H1 (cell line): ENCODE measurements at regions not wholly inside any gene's neighbourhood (a gene's known extent, or its start where the extent isn't known, plus 50 kb on each side); places are given as distances from the start of the nearest gene placed in this dataset.
A peak's percentile ranks its signal among the peaks of the same experiment; 100 is the strongest.

Source experiments
- CTCF ChIA-PET: fragments of 300-600 bp; sonication (Branson Sonifier 250); formaldehyde crosslinking; loops from one replicate; lab custom pipeline; 2021; ENCODE audit not compliant: partially characterized antibody; lab: Charles Lee
- POLR2A ChIA-PET: fragments of 300-600 bp; sonication (Branson Sonifier 250); formaldehyde crosslinking; loops from one replicate; lab custom pipeline; 2021; ENCODE audit warnings: inconsistent platforms; ENCODE audit not compliant: partially characterized antibody; lab: Charles Lee
- DNase-seq, 2 experiments: peaks; one replicate each; pipeline versions ENCODE4 v3.0.0 to v3.0.0-alpha.2; 2010 to 2022; ENCODE audit warnings: low spot score in 2 of 2, low read depth in 1 of 2, mixed read lengths in 1 of 2
- FAIRE-seq: peaks from 2 replicates; lab custom pipeline; 2011; peaks lifted over from hg19 to GRCh38; lab: Jason Lieb, UNC
- H2AFZ ChIP-seq: 2 replicates; pipeline ENCODE4 v1.8.1; 2012; ENCODE audit warnings: low read length, inconsistent platforms
- H2AK5ac ChIP-seq: 2 replicates; pipeline ENCODE4 v1.6.1; 2013; ENCODE audit warnings: low read depth, low read length
- H2BK120ac ChIP-seq: replicated peaks from 2 replicates; pipeline ENCODE3; 2013; ENCODE audit warnings: low read depth, low read length, inconsistent platforms
- H2BK12ac ChIP-seq: 2 replicates; pipeline ENCODE4 v1.6.1; 2013; ENCODE audit warnings: low read depth, low read length
- H2BK15ac ChIP-seq: 2 replicates; pipeline ENCODE4 v1.6.1; 2013; ENCODE audit warnings: low read length
- H2BK20ac ChIP-seq: 2 replicates; pipeline ENCODE4 v1.6.1; 2013; ENCODE audit warnings: low read length
- H2BK5ac ChIP-seq: 2 replicates; pipeline ENCODE4 v1.6.1; 2013; ENCODE audit warnings: low read depth, low read length
- H3K14ac ChIP-seq: 2 replicates; pipeline ENCODE4 v1.6.1; 2013; ENCODE audit warnings: inconsistent platforms; ENCODE audit not compliant: insufficient read length
- H3K18ac ChIP-seq: 2 replicates; pipeline ENCODE4 v1.6.1; 2013; ENCODE audit warnings: low read length; ENCODE audit errors: extremely low read depth
- H3K23ac ChIP-seq: 2 replicates; pipeline ENCODE4 v1.6.1; 2013; ENCODE audit warnings: inconsistent platforms; ENCODE audit not compliant: insufficient read length
- H3K23me2 ChIP-seq: 2 replicates; pipeline ENCODE4 v1.6.1; 2013; ENCODE audit warnings: low read depth, low read length
- H3K27ac ChIP-seq: 2 replicates; pipeline ENCODE4 v1.6.1; 2011; ENCODE audit warnings: low read depth, low read length, inconsistent platforms
- H3K27me3 ChIP-seq, 4 experiments: replicated peaks in 1 of 4; 1 replicate in 1 of 4; 2 replicates in 3 of 4; pipeline versions ENCODE4 v1.6.1 to v1.8.1; 2011 to 2013; ENCODE audit warnings: low read length in 3 of 4, mild to moderate bottlenecking in 3 of 4, inconsistent platforms in 2 of 4, mixed read lengths in 2 of 4, moderate library complexity in 1 of 4; ENCODE audit not compliant: control insufficient read depth in 3 of 4, insufficient read depth in 3 of 4; ENCODE audit errors: extremely low read depth in 1 of 4
- H3K36me3 ChIP-seq, 4 experiments: 2 replicates each; pipeline versions ENCODE4 v1.6.1 to v1.8.1; 2011 to 2013; ENCODE audit warnings: mild to moderate bottlenecking in 4 of 4, low read length in 3 of 4, moderate library complexity in 2 of 4, control low read depth in 1 of 4, inconsistent platforms in 1 of 4; ENCODE audit not compliant: insufficient read depth in 4 of 4, control insufficient read depth in 2 of 4
- H3K4ac ChIP-seq: replicated peaks from 2 replicates; pipeline ENCODE3; 2013; ENCODE audit warnings: low read length, low read depth, mixed read lengths, inconsistent platforms; ENCODE audit not compliant: insufficient read length
- H3K4me1 ChIP-seq, 4 experiments: replicated peaks in 1 of 4; 1 replicate in 1 of 4; 2 replicates in 3 of 4; pipeline versions ENCODE4 v1.6.1 to v1.8.1; 2011 to 2013; ENCODE audit warnings: low read length in 3 of 4, inconsistent platforms in 2 of 4, mixed read lengths in 1 of 4; ENCODE audit not compliant: insufficient read depth in 4 of 4, control insufficient read depth in 3 of 4
- H3K4me2 ChIP-seq, 2 experiments: 2 replicates each; pipeline versions ENCODE4 v1.6.1 to v1.8.1; 2011 to 2013; ENCODE audit warnings: low read depth in 2 of 2, low read length in 2 of 2, control low read depth in 1 of 2, inconsistent platforms in 1 of 2, mild to moderate bottlenecking in 1 of 2; ENCODE audit not compliant: insufficient read depth in 1 of 2
- H3K4me3 ChIP-seq, 4 experiments: fragments of 200-600, 300-600 bp in 1 of 4; sonication (generic), shearing (Covaris generic), sonication (Bioruptor Twin) in 1 of 4; 2 replicates each; pipeline versions ENCODE4 v1.5.1 to v1.8.1; 2011 to 2016; ENCODE audit warnings: low read length in 4 of 4, low read depth in 3 of 4, control low read depth in 2 of 4, inconsistent platforms in 2 of 4, mild to moderate bottlenecking in 2 of 4, mixed read lengths in 1 of 4, moderate library complexity in 1 of 4; ENCODE audit not compliant: insufficient read depth in 2 of 4; ENCODE audit errors: extremely low read depth in 1 of 4
- H3K56ac ChIP-seq: replicated peaks from 2 replicates; pipeline ENCODE3; 2013; ENCODE audit warnings: low read depth, mild to moderate bottlenecking, mixed read lengths, low read length, inconsistent platforms; ENCODE audit not compliant: insufficient read length
- H3K79me1 ChIP-seq: 2 replicates; pipeline ENCODE4 v1.6.1; 2013; ENCODE audit warnings: low read depth, low read length, control low read depth
- H3K79me2 ChIP-seq, 2 experiments: 2 replicates each; pipeline versions ENCODE4 v1.6.1 to v1.8.1; 2012 to 2013; ENCODE audit warnings: low read length in 2 of 2, mild to moderate bottlenecking in 2 of 2, inconsistent platforms in 1 of 2; ENCODE audit not compliant: insufficient read depth in 2 of 2, control insufficient read depth in 1 of 2
- H3K9ac ChIP-seq, 4 experiments: replicated peaks in 1 of 4; 1 replicate in 1 of 4; 2 replicates in 3 of 4; pipeline versions ENCODE4 v1.6.1 to v1.8.1; 2011 to 2013; ENCODE audit warnings: low read depth in 3 of 4, low read length in 3 of 4, control low read depth in 2 of 4, mild to moderate bottlenecking in 2 of 4, moderate library complexity in 2 of 4, inconsistent platforms in 1 of 4; ENCODE audit errors: extremely low read depth in 1 of 4
- H3K9me3 ChIP-seq, 2 experiments: 2 replicates each; pipeline versions ENCODE4 v1.6.1 to v1.8.1; 2012 to 2013; ENCODE audit warnings: mild to moderate bottlenecking in 2 of 2, moderate library complexity in 2 of 2, control low read depth in 1 of 2, inconsistent platforms in 1 of 2, low read depth in 1 of 2, low read length in 1 of 2, mixed read lengths in 1 of 2; ENCODE audit not compliant: insufficient read depth in 2 of 2
- H4K20me1 ChIP-seq, 2 experiments: replicated peaks in 1 of 2; 2 replicates each; pipeline versions ENCODE3 to v1.8.1; 2011 to 2013; ENCODE audit warnings: inconsistent platforms in 2 of 2, low read length in 2 of 2, mild to moderate bottlenecking in 1 of 2; ENCODE audit not compliant: insufficient read depth in 2 of 2, control insufficient read depth in 1 of 2
- H4K5ac ChIP-seq: 2 replicates; pipeline ENCODE4 v1.6.1; 2013; ENCODE audit warnings: low read length, low read depth, mixed read lengths, inconsistent platforms; ENCODE audit not compliant: insufficient read length
- H4K8ac ChIP-seq: 2 replicates; pipeline ENCODE4 v1.8.0; 2013; ENCODE audit warnings: mild to moderate bottlenecking, moderate library complexity, low read length, inconsistent platforms; ENCODE audit not compliant: insufficient read depth; ENCODE audit errors: extremely low read depth
- H4K91ac ChIP-seq: replicated peaks from 2 replicates; pipeline ENCODE3; 2013; ENCODE audit warnings: low read length, mixed read lengths, inconsistent platforms; ENCODE audit not compliant: insufficient read length
- POU5F1 ChIP-seq: IDR thresholded peaks from 2 replicates; pipeline ENCODE4 v1.6.1; 2011; ENCODE audit warnings: low read depth, mild to moderate bottlenecking, low read length, moderate library complexity
- SP2 ChIP-seq: IDR thresholded peaks from 2 replicates; pipeline ENCODE4 v1.6.1; 2012; ENCODE audit warnings: mild to moderate bottlenecking, low read length, inconsistent platforms
- WGBS, 2 experiments: shearing (Covaris generic) in 1 of 2; methylation state at CpG; one replicate each; pipeline versions ENCODE4 v1.1.6 to v1.1.7; 2013 to 2015; ENCODE audit warnings: low lambda C conversion rate in 2 of 2, mixed read lengths in 2 of 2, inconsistent platforms in 1 of 2, low coverage in 1 of 2, missing lambda C conversion rate in 1 of 2; ENCODE audit not compliant: insufficient replicate concordance in 2 of 2, insufficient coverage in 1 of 2, insufficient read length in 1 of 2; ENCODE audit errors: extremely low coverage in 1 of 2, missing lambda C conversion rate in 1 of 2; 5-methylcytosine and 5-hydroxymethylcytosine counted together

DNA sequence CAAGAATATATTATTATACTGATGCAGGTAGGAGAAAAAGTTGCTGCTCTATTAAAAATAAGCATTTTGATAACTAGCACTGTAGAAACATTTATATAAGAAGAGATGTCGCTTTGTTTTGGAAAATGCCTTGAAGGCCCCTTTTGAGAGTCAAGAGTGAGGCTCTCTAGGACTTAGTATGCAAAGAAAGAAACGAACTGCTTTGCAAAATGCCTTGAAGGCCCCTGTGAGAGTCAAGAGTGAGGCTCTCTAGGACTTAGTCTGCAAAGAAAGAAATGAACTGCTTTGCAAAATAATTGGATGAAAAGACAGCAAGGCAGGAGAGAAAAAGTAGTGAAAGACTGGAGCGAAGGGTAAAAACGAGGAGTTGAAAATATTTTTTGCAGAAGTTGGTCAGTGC lies 65.9 kb downstream of the AVPR1A start:
- Histone ChIP-seq H4K20me1 (no peaks in the 10 kb centered on the region), H3K9ac (no peak overlapping the region), H3K18ac (no peak overlapping the region), H2BK20ac (no peak overlapping the region), H4K91ac (no peak overlapping the region), H3K36me3 (no peaks in the 10 kb centered on the region)
- 24% methylated on average over 4 of the region's 4 CpGs; no CpG with 5 or more reads in 1 of the 2 experiments for WGBS, 2 experiments
- TF ChIP-seq POU5F1, result no peak
- TF ChIP-seq SP2, result peak; percentile 16; the same call in 1 of the 2 replicates
- TF ChIP-seq, all 59 proteins: peak for 1
- Histone ChIP-seq H3K4me2 (no peak overlapping the region; a peak in 1 of 4 replicates), H3K79me2 (no peaks in the 10 kb centered on the region), H2BK5ac (no peak overlapping the region), H3K4me1 (peaks cover 3 to 6% (median 4%) of the 10 kb centered on the region in 4 experiments), H3K79me1 (no peaks in the 10 kb centered on the region), H3K27me3 (no peaks in the 10 kb centered on the region), H4K5ac (peak overlapping the region; percentile 67), H3K4ac (no peak overlapping the region), H3K23me2 (no peaks in the 10 kb centered on the region), H2BK120ac (no peak overlapping the region), H3K14ac (no peak overlapping the region), H3K56ac (no peak overlapping the region), H3K27ac (no peak overlapping the region), H3K23ac (no peak overlapping the region), H3K4me3 (peak overlapping the region in 1 of 4 experiments; percentile 11; a peak in 1 of 8 replicates), H2AK5ac (no peak overlapping the region), H3K9me3 (no peaks in the 10 kb centered on the region), H2BK12ac (no peak overlapping the region), H2BK15ac (no peak overlapping the region), H4K8ac (no peak overlapping the region), H2AFZ (peak overlapping the region; percentile 9; the same call in 1 of the 2 replicates)
- ChIA-PET CTCF (interaction anchor here (0.6 to 1.5 kb wide), 4 partner anchors 9 to 443 kb away, joined by 3 to 9 read pairs (median 4); partner anchors contain the start of gene AVPR1A), POLR2A (no interaction called here)
- no peak for DNase-seq
- no peak for FAIRE-seq
